ENCODE measurements at regions not wholly inside any gene's neighbourhood (a gene's known extent, or its start where the extent isn't known, plus 50 kb on each side); places are given as distances from the start of the nearest gene placed in this dataset.

- TF ChIP-seq, protein P1, sequence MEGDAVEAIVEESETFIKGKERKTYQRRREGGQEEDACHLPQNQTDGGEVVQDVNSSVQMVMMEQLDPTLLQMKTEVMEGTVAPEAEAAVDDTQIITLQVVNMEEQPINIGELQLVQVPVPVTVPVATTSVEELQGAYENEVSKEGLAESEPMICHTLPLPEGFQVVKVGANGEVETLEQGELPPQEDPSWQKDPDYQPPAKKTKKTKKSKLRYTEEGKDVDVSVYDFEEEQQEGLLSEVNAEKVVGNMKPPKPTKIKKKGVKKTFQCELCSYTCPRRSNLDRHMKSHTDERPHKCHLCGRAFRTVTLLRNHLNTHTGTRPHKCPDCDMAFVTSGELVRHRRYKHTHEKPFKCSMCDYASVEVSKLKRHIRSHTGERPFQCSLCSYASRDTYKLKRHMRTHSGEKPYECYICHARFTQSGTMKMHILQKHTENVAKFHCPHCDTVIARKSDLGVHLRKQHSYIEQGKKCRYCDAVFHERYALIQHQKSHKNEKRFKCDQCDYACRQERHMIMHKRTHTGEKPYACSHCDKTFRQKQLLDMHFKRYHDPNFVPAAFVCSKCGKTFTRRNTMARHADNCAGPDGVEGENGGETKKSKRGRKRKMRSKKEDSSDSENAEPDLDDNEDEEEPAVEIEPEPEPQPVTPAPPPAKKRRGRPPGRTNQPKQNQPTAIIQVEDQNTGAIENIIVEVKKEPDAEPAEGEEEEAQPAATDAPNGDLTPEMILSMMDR (IDR thresholded peaks at IDR 0.05) = no peak
Measured at GRCh38 chr1:110726755-110727154, 52.0 kb upstream of the KCNA3 start.
